ENCODE measurements at regions not wholly inside any gene's neighbourhood (a gene's known extent, or its start where the extent isn't known, plus 50 kb on each side); places are given as distances from the start of the nearest gene placed in this dataset.

GRCh38 chr3:59240666-59241255 lies 190.9 kb upstream of the CFAP20DC start:
- no peak for TF ChIP-seq NR2F1 (conservative IDR thresholded peaks at IDR 0.05)
- no peak for TF ChIP-seq RAD21 (IDR thresholded peaks at IDR 0.05; ENCODE audit: insufficient read depth, low read depth, low read length)
- no peak for TF ChIP-seq POLR2AphosphoS5 (IDR thresholded peaks at IDR 0.05; ENCODE audit: low read length)
- TF ChIP-seq POLR2AphosphoS2 (IDR thresholded peaks at IDR 0.05; ENCODE audit: low read depth, low read length), result no peak
- no peak for TF ChIP-seq SRF (IDR thresholded peaks at IDR 0.05; ENCODE audit: low read depth in 2 of 2, low read length in 2 of 2)
- TF ChIP-seq CTCF (IDR thresholded peaks at IDR 0.05 in 2 of 3, conservative IDR thresholded peaks at IDR 0.05 in 1 of 3; ENCODE audit: control insufficient read depth in 2 of 3, extremely low read depth in 1 of 3, insufficient read depth in 1 of 3, low read depth in 3 of 3, low read length in 3 of 3), result no peak
- no peak for TF ChIP-seq REST (IDR thresholded peaks at IDR 0.05; ENCODE audit: low read depth, low read length)
